AG04450 (cell line): ENCODE measurements at regions not wholly inside any gene's neighbourhood (a gene's known extent, or its start where the extent isn't known, plus 50 kb on each side); places are given as distances from the start of the nearest gene placed in this dataset.

Experiments used
- CTCF ChIA-PET: fragments of 300-600, 350-600 bp; formaldehyde crosslinking; extraction: SDS; loops from one replicate; lab custom pipeline; 2022; ENCODE audit warnings: antibody characterized with exemption, inconsistent platforms; lab: Charles Lee
- POLR2A ChIA-PET: fragments of 350-600 bp; formaldehyde crosslinking; extraction: SDS; loops from one replicate; lab custom pipeline; 2021; ENCODE audit warnings: antibody characterized with exemption, inconsistent platforms; lab: Yijun Ruan, JAX
- DNase-seq: peaks from one replicate; pipeline ENCODE4 v3.0.0-alpha.2; 2011; ENCODE audit warnings: low read depth, low spot score
- H3K27ac ChIP-seq: one replicate; pipeline ENCODE4 v1.5.1; 2012; ENCODE audit warnings: low read depth, low read length, control low read depth
- H3K27me3 ChIP-seq: one replicate; pipeline ENCODE4 v1.6.0; 2012; ENCODE audit warnings: low read length; ENCODE audit not compliant: control insufficient read depth, insufficient read depth
- H3K4me3 ChIP-seq: 2 replicates; pipeline ENCODE4 v1.5.1; 2011; ENCODE audit warnings: mild to moderate bottlenecking, low read depth, low read length, control low read depth
- H3K9me3 ChIP-seq: 2 replicates; pipeline ENCODE4 v1.5.1; 2012; ENCODE audit warnings: low read length; ENCODE audit not compliant: control insufficient read depth, insufficient read depth
- CTCF ChIP-seq: IDR thresholded peaks from 2 replicates; pipeline ENCODE4 v1.5.1; 2011; ENCODE audit warnings: low read depth, low read length, control low read depth, inconsistent platforms

- Histone ChIP-seq H3K27me3 (peaks cover 3% of the 10 kb centered on the region), H3K4me3 (no peak overlapping the region), H3K27ac (no peak overlapping the region), H3K9me3 (peaks cover 5% of the 10 kb centered on the region; the same call in 1 of the 2 replicates)
- POLR2A ChIA-PET: no interaction called here
- DNase-seq: no peak
- CTCF ChIA-PET: no interaction called here
- no peak for TF ChIP-seq CTCF
Observed at GRCh38 chr4:24440765-24441164, 143.6 kb downstream of the DHX15 start.

- POLR2A ChIA-PET: no interaction called here
- CTCF ChIA-PET: interaction anchor here (1.0 kb wide), 2 partner anchors 15 to 37 kb away, joined by 3 read pairs; no protein-coding TSS in a partner anchor
- no peak for TF ChIP-seq CTCF
- H3K9me3 ChIP-seq: peaks cover 5% of the 10 kb centered on the region; the same call in 1 of the 2 replicates
- no peak for DNase-seq
- H3K4me3 ChIP-seq: no peak overlapping the region
- peaks cover 23% of the 10 kb centered on the region for H3K27me3 ChIP-seq
- no peak overlapping the region for H3K27ac ChIP-seq
Observed at GRCh38 chr4:24434241-24434640, 150.1 kb downstream of the DHX15 start.

GRCh38 chr4:24433515-24434214 lies 150.7 kb downstream of the DHX15 start:
- no peak for TF ChIP-seq CTCF
- Histone ChIP-seq H3K9me3 (peaks cover 5% of the 10 kb centered on the region; the same call in 1 of the 2 replicates), H3K4me3 (no peak overlapping the region), H3K27ac (no peak overlapping the region), H3K27me3 (peaks cover 23% of the 10 kb centered on the region)
- ChIA-PET POLR2A (no interaction called here), CTCF (interaction anchor here (1.0 kb wide), 1 partner anchor 37 kb away, joined by 3 read pairs; no protein-coding TSS in a partner anchor)
- DNase-seq: no peak

GRCh38 chr4:24428850-24429249 lies 155.5 kb downstream of the DHX15 start:
- Histone ChIP-seq H3K4me3 (no peak overlapping the region), H3K27ac (no peak overlapping the region), H3K9me3 (no peaks in the 10 kb centered on the region), H3K27me3 (peaks cover 13% of the 10 kb centered on the region)
- POLR2A ChIA-PET: no interaction called here
- DNase-seq: no peak
- peak; percentile 19; the same call in 1 of the 2 replicates for TF ChIP-seq CTCF
- CTCF ChIA-PET: no interaction called here

- Histone ChIP-seq H3K4me3 (no peak overlapping the region), H3K27me3 (no peaks in the 10 kb centered on the region), H3K9me3 (no peaks in the 10 kb centered on the region), H3K27ac (no peak overlapping the region)
- POLR2A ChIA-PET: no interaction called here
- CTCF ChIA-PET: no interaction called here
- no peak for TF ChIP-seq CTCF
- no peak for DNase-seq
Observed at GRCh38 chr4:24426557-24426956, 157.8 kb downstream of the DHX15 start.
